Fibroblast of lung (primary cell): ENCODE measurements at regions not wholly inside any gene's neighbourhood (a gene's known extent, or its start where the extent isn't known, plus 50 kb on each side); places are given as distances from the start of the nearest gene placed in this dataset.

Source experiments
- CTCF ChIP-seq, 2 donors: IDR thresholded peaks in 1 of 2; conservative IDR thresholded peaks in 1 of 2; 1 replicate in 1 of 2; 2 replicates in 1 of 2; pipeline ENCODE4 v1.5.1; 2011 to 2012; ENCODE audit warnings: low read length in 2 of 2, control low read depth in 1 of 2, inconsistent platforms in 1 of 2, low read depth in 1 of 2, mild to moderate bottlenecking in 1 of 2
- EZH2 ChIP-seq: IDR thresholded peaks from 2 replicates; pipeline ENCODE4 v1.5.1; 2012; ENCODE audit warnings: low read length, control low read depth, mild to moderate bottlenecking; ENCODE audit errors: missing control alignments

GRCh38 chr2:144099780-144100377 lies 420.0 kb downstream of the ZEB2 start:
- TF ChIP-seq CTCF (conservative IDR thresholded peaks at IDR 0.05 in 1 of 2, IDR thresholded peaks at IDR 0.05 in 1 of 2; ENCODE audit: low read depth in 1 of 2, low read length in 2 of 2), result peak; percentile 8 to 34
- no peak for TF ChIP-seq EZH2
